Stimulated activated effector memory CD8-positive, alpha-beta T cell treated with anti-CD3 and anti-CD28 coated beads, Interleukin-12 subunit alpha, Interleukin-12 subunit beta, amount 100 ng/mL, for 72 hours (primary cell): ENCODE measurements at regions not wholly inside any gene's neighbourhood (a gene's known extent, or its start where the extent isn't known, plus 50 kb on each side); places are given as distances from the start of the nearest gene placed in this dataset.

Experiments
- ATAC-seq: fragments of 150-1000 bp; cut with Tn5 transposase; 2 replicates; pipeline ENCODE4 v1.10.0; 2021
- DNase-seq, 2 donors: peaks; one replicate each; pipeline ENCODE4 v3.0.0; 2021 to 2022; ENCODE audit warnings: low spot score in 2 of 2
- H3K27ac Mint-ChIP-seq: one replicate; pipeline ENCODE4 v1.8.0; 2022; ENCODE audit warnings: mild to moderate bottlenecking, mixed read lengths
- H3K36me3 Mint-ChIP-seq: one replicate; pipeline ENCODE4 v1.8.0; 2022; ENCODE audit warnings: mild to moderate bottlenecking, mixed read lengths
- H3K4me1 Mint-ChIP-seq: one replicate; pipeline ENCODE4 v1.8.0; 2022; ENCODE audit warnings: mixed read lengths
- H3K4me3 Mint-ChIP-seq: one replicate; pipeline ENCODE4 v1.8.0; 2022; ENCODE audit warnings: mild to moderate bottlenecking, mixed read lengths
- H3K9me3 Mint-ChIP-seq: one replicate; pipeline ENCODE4 v1.8.0; 2022; ENCODE audit warnings: mixed read lengths

GRCh38 chr19:30667227-30667626 is 295.0 kb downstream of the ZNF536 start:
- Mint-ChIP-seq H3K27ac (no peak overlapping the region), H3K4me3 (no peak overlapping the region), H3K4me1 (no peaks in the 10 kb centered on the region), H3K9me3 (no peaks in the 10 kb centered on the region), H3K36me3 (no peaks in the 10 kb centered on the region)
- no peak for ATAC-seq
- no peak for DNase-seq

GRCh38 chr19:30666301-30666803 is 294.2 kb downstream of the ZNF536 start:
- Mint-ChIP-seq H3K27ac (no peak overlapping the region), H3K4me3 (no peak overlapping the region), H3K9me3 (no peaks in the 10 kb centered on the region), H3K4me1 (no peaks in the 10 kb centered on the region), H3K36me3 (no peaks in the 10 kb centered on the region)
- ATAC-seq (no peak), DNase-seq (peak; percentile 24 to 62)

- Mint-ChIP-seq H3K4me1 (no peaks in the 10 kb centered on the region), H3K9me3 (no peaks in the 10 kb centered on the region), H3K4me3 (no peak overlapping the region), H3K36me3 (no peaks in the 10 kb centered on the region), H3K27ac (no peak overlapping the region)
- ATAC-seq: no peak
- DNase-seq: no peak
These were observed 293.3 kb downstream of the ZNF536 start for GRCh38 chr19:30665449-30665848.

- no peaks in the 10 kb centered on the region for H3K36me3 Mint-ChIP-seq
- no peak overlapping the region for H3K27ac Mint-ChIP-seq
- no peak overlapping the region for H3K4me3 Mint-ChIP-seq
- no peak for DNase-seq
- H3K9me3 Mint-ChIP-seq: no peaks in the 10 kb centered on the region
- no peaks in the 10 kb centered on the region for H3K4me1 Mint-ChIP-seq
- no peak for ATAC-seq
These were observed 291.5 kb downstream of the ZNF536 start for GRCh38 chr19:30663611-30664174.

- Mint-ChIP-seq H3K27ac (no peak overlapping the region), H3K4me1 (no peaks in the 10 kb centered on the region), H3K4me3 (no peak overlapping the region), H3K36me3 (no peaks in the 10 kb centered on the region), H3K9me3 (no peaks in the 10 kb centered on the region)
- DNase-seq: no peak
- ATAC-seq: no peak
These were observed 290.2 kb downstream of the ZNF536 start for GRCh38 chr19:30662211-30662861.

GRCh38 chr19:30659638-30660037 is 287.5 kb downstream of the ZNF536 start:
- no peak overlapping the region for H3K4me3 Mint-ChIP-seq
- no peaks in the 10 kb centered on the region for H3K36me3 Mint-ChIP-seq
- ATAC-seq: no peak
- no peak for DNase-seq
- H3K4me1 Mint-ChIP-seq: no peaks in the 10 kb centered on the region
- H3K9me3 Mint-ChIP-seq: no peaks in the 10 kb centered on the region
- H3K27ac Mint-ChIP-seq: no peak overlapping the region

GRCh38 chr19:30656520-30657100 is 284.4 kb downstream of the ZNF536 start:
- no peak overlapping the region for H3K27ac Mint-ChIP-seq
- no peaks in the 10 kb centered on the region for H3K9me3 Mint-ChIP-seq
- DNase-seq: no peak
- H3K36me3 Mint-ChIP-seq: no peaks in the 10 kb centered on the region
- H3K4me3 Mint-ChIP-seq: no peak overlapping the region
- no peak for ATAC-seq
- no peaks in the 10 kb centered on the region for H3K4me1 Mint-ChIP-seq

GRCh38 chr19:30653646-30654386 is 281.6 kb downstream of the ZNF536 start:
- ATAC-seq (no peak), DNase-seq (no peak)
- H3K4me1 Mint-ChIP-seq: no peaks in the 10 kb centered on the region
- H3K36me3 Mint-ChIP-seq: no peaks in the 10 kb centered on the region
- no peak overlapping the region for H3K27ac Mint-ChIP-seq
- no peak overlapping the region for H3K4me3 Mint-ChIP-seq
- H3K9me3 Mint-ChIP-seq: no peaks in the 10 kb centered on the region

GRCh38 chr19:30652751-30653150 is 280.6 kb downstream of the ZNF536 start:
- ATAC-seq (no peak), DNase-seq (no peak)
- no peaks in the 10 kb centered on the region for H3K4me1 Mint-ChIP-seq
- no peak overlapping the region for H3K4me3 Mint-ChIP-seq
- H3K36me3 Mint-ChIP-seq: no peaks in the 10 kb centered on the region
- H3K9me3 Mint-ChIP-seq: no peaks in the 10 kb centered on the region
- no peak overlapping the region for H3K27ac Mint-ChIP-seq

GRCh38 chr19:30651691-30652090 is 279.5 kb downstream of the ZNF536 start:
- Mint-ChIP-seq H3K4me3 (no peak overlapping the region), H3K4me1 (no peaks in the 10 kb centered on the region), H3K27ac (no peak overlapping the region), H3K36me3 (no peaks in the 10 kb centered on the region), H3K9me3 (no peaks in the 10 kb centered on the region)
- no peak for DNase-seq
- ATAC-seq: no peak

- no peak overlapping the region for H3K4me3 Mint-ChIP-seq
- no peaks in the 10 kb centered on the region for H3K4me1 Mint-ChIP-seq
- no peak for ATAC-seq
- H3K36me3 Mint-ChIP-seq: no peaks in the 10 kb centered on the region
- no peak for DNase-seq
- no peaks in the 10 kb centered on the region for H3K9me3 Mint-ChIP-seq
- H3K27ac Mint-ChIP-seq: no peak overlapping the region
These were observed 278.9 kb downstream of the ZNF536 start for GRCh38 chr19:30651066-30651465.

GRCh38 chr19:30649934-30650614 is 277.9 kb downstream of the ZNF536 start:
- Mint-ChIP-seq H3K4me1 (no peaks in the 10 kb centered on the region), H3K27ac (no peak overlapping the region), H3K4me3 (no peak overlapping the region), H3K36me3 (no peaks in the 10 kb centered on the region), H3K9me3 (no peaks in the 10 kb centered on the region)
- peak; percentile 43 for ATAC-seq
- no peak for DNase-seq

- H3K27ac Mint-ChIP-seq: no peak overlapping the region
- H3K36me3 Mint-ChIP-seq: no peaks in the 10 kb centered on the region
- H3K4me1 Mint-ChIP-seq: no peaks in the 10 kb centered on the region
- DNase-seq: no peak
- no peak for ATAC-seq
- no peaks in the 10 kb centered on the region for H3K9me3 Mint-ChIP-seq
- H3K4me3 Mint-ChIP-seq: no peak overlapping the region
These were observed 277.0 kb downstream of the ZNF536 start for GRCh38 chr19:30648866-30649862.

- Mint-ChIP-seq H3K4me3 (no peak overlapping the region), H3K4me1 (no peaks in the 10 kb centered on the region), H3K27ac (no peak overlapping the region), H3K9me3 (no peaks in the 10 kb centered on the region), H3K36me3 (no peaks in the 10 kb centered on the region)
- ATAC-seq (no peak), DNase-seq (no peak)
These were observed 275.9 kb downstream of the ZNF536 start for GRCh38 chr19:30647891-30648720.
